B cell (primary cell): ENCODE measurements at regions not wholly inside any gene's neighbourhood (a gene's known extent, or its start where the extent isn't known, plus 50 kb on each side); places are given as distances from the start of the nearest gene placed in this dataset.

Source experiments
- EZH2 ChIP-seq: IDR thresholded peaks from 2 replicates; pipeline ENCODE4 v1.6.1; 2012; ENCODE audit warnings: borderline replicate concordance, low read depth, mild to moderate bottlenecking, moderate library complexity, low read length; ENCODE audit not compliant: insufficient read depth, poor library complexity, severe bottlenecking
- TF ChIP-seq, protein P1 (sequence below): fragments of 200-600 bp; IDR thresholded peaks from one replicate; pipeline ENCODE4 v1.8.0; 2022; ENCODE audit warnings: antibody characterized with exemption, mild to moderate bottlenecking

DNA sequence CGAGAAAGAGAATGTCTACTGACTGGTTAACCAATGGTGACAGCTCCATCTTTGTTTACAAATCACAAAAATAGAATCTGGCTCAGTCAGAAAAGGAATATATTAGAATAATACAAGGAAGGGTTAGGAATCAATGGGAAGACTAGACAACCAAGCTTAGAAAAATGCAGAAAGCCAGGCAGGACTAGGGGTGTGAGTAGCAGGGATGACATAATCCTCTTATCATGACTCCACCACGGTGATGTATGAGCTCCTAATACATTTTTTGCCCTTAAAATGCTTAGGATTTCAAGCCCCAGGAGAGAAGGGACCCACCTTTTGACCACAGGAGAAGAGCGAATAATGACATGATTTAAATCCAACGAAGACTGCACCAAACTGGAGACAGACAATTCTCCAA is 252.3 kb downstream of the CHD9NB start:
- TF ChIP-seq, protein P1, sequence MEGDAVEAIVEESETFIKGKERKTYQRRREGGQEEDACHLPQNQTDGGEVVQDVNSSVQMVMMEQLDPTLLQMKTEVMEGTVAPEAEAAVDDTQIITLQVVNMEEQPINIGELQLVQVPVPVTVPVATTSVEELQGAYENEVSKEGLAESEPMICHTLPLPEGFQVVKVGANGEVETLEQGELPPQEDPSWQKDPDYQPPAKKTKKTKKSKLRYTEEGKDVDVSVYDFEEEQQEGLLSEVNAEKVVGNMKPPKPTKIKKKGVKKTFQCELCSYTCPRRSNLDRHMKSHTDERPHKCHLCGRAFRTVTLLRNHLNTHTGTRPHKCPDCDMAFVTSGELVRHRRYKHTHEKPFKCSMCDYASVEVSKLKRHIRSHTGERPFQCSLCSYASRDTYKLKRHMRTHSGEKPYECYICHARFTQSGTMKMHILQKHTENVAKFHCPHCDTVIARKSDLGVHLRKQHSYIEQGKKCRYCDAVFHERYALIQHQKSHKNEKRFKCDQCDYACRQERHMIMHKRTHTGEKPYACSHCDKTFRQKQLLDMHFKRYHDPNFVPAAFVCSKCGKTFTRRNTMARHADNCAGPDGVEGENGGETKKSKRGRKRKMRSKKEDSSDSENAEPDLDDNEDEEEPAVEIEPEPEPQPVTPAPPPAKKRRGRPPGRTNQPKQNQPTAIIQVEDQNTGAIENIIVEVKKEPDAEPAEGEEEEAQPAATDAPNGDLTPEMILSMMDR = no peak
- TF ChIP-seq EZH2 = no peak
